Spleen (tissue), 11 donors: ENCODE measurements at regions not wholly inside any gene's neighbourhood (a gene's known extent, or its start where the extent isn't known, plus 50 kb on each side); places are given as distances from the start of the nearest gene placed in this dataset.

Source experiments
- DNase-seq: peaks from one replicate; pipeline ENCODE4 v3.0.0-alpha.2; 2020
- H3K27ac ChIP-seq, 8 donors: fragments of 200-600 bp; sonication (generic) in 7 of 8; 1 replicate in 4 of 8; 2 replicates in 4 of 8; pipeline versions ENCODE4 v1.5.0 to v1.8.0; 2016 to 2021; ENCODE audit warnings: inconsistent platforms in 4 of 8, mild to moderate bottlenecking in 4 of 8, moderate library complexity in 1 of 8
- H3K27me3 ChIP-seq, 7 donors: fragments of 200-600 bp; sonication (generic) in 6 of 7; replicated peaks in 1 of 7; 1 replicate in 4 of 7; 2 replicates in 3 of 7; pipeline versions ENCODE4 v1.5.0 to v1.8.0; 2016 to 2021; ENCODE audit warnings: inconsistent platforms in 3 of 7, mild to moderate bottlenecking in 1 of 7
- H3K36me3 ChIP-seq, 6 donors: fragments of 200-600 bp; sonication (generic) in 5 of 6; 1 replicate in 4 of 6; 2 replicates in 2 of 6; pipeline versions ENCODE4 v1.5.0 to v1.8.0; 2016 to 2021; ENCODE audit warnings: inconsistent platforms in 2 of 6
- H3K4me1 ChIP-seq, 6 donors: fragments of 200-600 bp; sonication (generic) in 5 of 6; 1 replicate in 3 of 6; 2 replicates in 3 of 6; pipeline versions ENCODE4 v1.5.0 to v1.8.0; 2016 to 2021; ENCODE audit warnings: inconsistent platforms in 3 of 6
- H3K4me3 ChIP-seq, 8 donors: fragments of 200-600 bp; sonication (generic) in 7 of 8; 1 replicate in 4 of 8; 2 replicates in 4 of 8; pipeline versions ENCODE4 v1.5.0 to v1.8.0; 2016 to 2021; ENCODE audit warnings: inconsistent platforms in 4 of 8, mild to moderate bottlenecking in 4 of 8, moderate library complexity in 2 of 8
- H3K9me3 ChIP-seq, 8 donors: fragments of 200-600 bp; sonication (generic) in 7 of 8; 1 replicate in 4 of 8; 2 replicates in 4 of 8; pipeline versions ENCODE4 v1.5.0 to v1.8.0; 2016 to 2021; ENCODE audit warnings: inconsistent platforms in 4 of 8
- POLR2A ChIP-seq, 3 donors: fragments of 450-650 bp; IDR thresholded peaks; one replicate each; pipeline ENCODE4 v1.5.1; 2017; ENCODE audit warnings: antibody characterized with exemption in 3 of 3, mild to moderate bottlenecking in 1 of 3
- POLR2AphosphoS5 ChIP-seq, 3 donors: sonication (generic); formaldehyde crosslinking; IDR thresholded peaks; one replicate each; pipeline ENCODE4 v1.5.1; 2017; ENCODE audit warnings: antibody characterized with exemption in 3 of 3
- WGBS, 5 donors: extraction: QIAGEN DNeasy Blood & Tissue Kit in 3 of 5; methylation state at CpG; one replicate each; pipeline versions ENCODE4 v1.1.5 to v1.1.7; 2013 to 2018; 5-methylcytosine and 5-hydroxymethylcytosine counted together
- intact Hi-C: fragments of 100-400 bp; cut with DNase I; formaldehyde crosslinking; loops from one replicate; pipeline ENCODE4 v1.15.0; 2023; ENCODE audit warnings: low total_unique reads
- TF ChIP-seq, protein P1 (sequence below), 11 experiments: fragments of 200-600 bp in 7 of 11; fragments of 450-650 bp in 4 of 11; sonication (generic) in 4 of 11; IDR thresholded peaks in 8 of 11; conservative IDR thresholded peaks in 3 of 11; 1 replicate in 7 of 11; 2 replicates in 4 of 11; pipeline versions ENCODE4 v1.4.0 to v1.8.0; 2016 to 2021; ENCODE audit warnings: antibody characterized with exemption in 11 of 11, inconsistent platforms in 4 of 11, mild to moderate bottlenecking in 1 of 11
- donor health status: healthy with polysubstance abuse.
- donor health status: DM: no; HTN: no; CAD: no; lungs with moderate emphysema.
- donor health status: DM: no; HTN: no; CAD: no.
- donor health status: Bipolar disorder and iron deficiency.
- donor health status: healthy.
- donor health status: DM: no; HTN: no; CAD: no.
- donor health status: DM: yes; HTN: yes; CAD: no.

- 70 to 85% (median 83%) methylated on average over 7 of the region's 7 CpGs for WGBS, 5 donors
- Histone ChIP-seq H3K4me3 (no peak overlapping the region), H3K27ac (peak overlapping the region in 7 of 8 donors; percentile 36 to 73 (median 51)), H3K27me3 (no peaks in the 10 kb centered on the region), H3K4me1 (peaks cover 0 to 18% (median 9%) of the 10 kb centered on the region in 6 donors), H3K9me3 (no peaks in the 10 kb centered on the region), H3K36me3 (no peaks in the 10 kb centered on the region)
- no peak for TF ChIP-seq POLR2AphosphoS5 (IDR thresholded peaks at IDR 0.05)
- no peak for TF ChIP-seq POLR2A (IDR thresholded peaks at IDR 0.05)
- TF ChIP-seq, protein P1, sequence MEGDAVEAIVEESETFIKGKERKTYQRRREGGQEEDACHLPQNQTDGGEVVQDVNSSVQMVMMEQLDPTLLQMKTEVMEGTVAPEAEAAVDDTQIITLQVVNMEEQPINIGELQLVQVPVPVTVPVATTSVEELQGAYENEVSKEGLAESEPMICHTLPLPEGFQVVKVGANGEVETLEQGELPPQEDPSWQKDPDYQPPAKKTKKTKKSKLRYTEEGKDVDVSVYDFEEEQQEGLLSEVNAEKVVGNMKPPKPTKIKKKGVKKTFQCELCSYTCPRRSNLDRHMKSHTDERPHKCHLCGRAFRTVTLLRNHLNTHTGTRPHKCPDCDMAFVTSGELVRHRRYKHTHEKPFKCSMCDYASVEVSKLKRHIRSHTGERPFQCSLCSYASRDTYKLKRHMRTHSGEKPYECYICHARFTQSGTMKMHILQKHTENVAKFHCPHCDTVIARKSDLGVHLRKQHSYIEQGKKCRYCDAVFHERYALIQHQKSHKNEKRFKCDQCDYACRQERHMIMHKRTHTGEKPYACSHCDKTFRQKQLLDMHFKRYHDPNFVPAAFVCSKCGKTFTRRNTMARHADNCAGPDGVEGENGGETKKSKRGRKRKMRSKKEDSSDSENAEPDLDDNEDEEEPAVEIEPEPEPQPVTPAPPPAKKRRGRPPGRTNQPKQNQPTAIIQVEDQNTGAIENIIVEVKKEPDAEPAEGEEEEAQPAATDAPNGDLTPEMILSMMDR (IDR thresholded peaks at IDR 0.05 in 8 of 11, conservative IDR thresholded peaks at IDR 0.05 in 3 of 11): no peak
- no peak for DNase-seq
- intact Hi-C loops: no loop called here
These were observed 193.5 kb downstream of the ZFP36L2 start for GRCh38 chr2:43033016-43033270.

DNA sequence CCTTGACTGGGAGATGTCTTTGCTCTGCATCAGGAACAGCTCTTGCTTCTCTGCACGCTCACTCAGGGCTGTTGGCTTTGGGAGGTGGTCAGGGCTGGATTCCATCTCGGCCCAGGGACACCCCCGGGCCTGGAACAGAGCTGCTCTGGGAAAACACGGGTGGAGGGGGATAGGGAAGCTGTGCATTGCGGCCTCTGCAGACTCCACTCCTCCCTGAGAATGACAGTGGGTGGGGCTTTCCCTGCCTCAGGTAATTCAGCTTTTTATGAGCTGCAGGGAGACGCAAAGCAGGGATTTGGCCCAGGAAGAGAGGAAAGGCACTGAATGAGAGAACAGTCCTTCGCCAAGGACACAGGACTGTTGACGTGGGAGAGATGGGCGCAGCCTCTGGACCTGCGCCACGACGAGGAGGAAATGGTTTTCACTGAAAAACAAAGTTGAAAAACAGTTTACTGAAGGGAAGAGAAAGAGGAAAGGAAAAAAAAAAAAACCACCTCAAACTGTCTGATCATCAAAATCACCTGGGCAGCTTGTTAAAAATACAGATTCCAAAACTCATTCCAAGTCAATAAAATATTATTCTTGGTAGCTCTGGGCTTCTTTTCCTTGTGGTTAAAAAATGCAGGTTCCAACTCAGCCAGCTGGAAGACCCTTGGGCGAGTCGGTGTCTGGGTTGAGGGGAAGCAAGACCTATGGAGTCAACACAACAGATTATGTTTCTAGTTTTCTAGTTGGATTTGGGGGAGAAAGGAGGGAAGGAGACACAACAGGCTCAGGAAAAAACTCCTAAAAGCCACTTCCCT is 194.0 kb downstream of the ZFP36L2 start:
- H3K27ac ChIP-seq: peak overlapping the region; percentile 36 to 73 (median 52)
- peak; percentile 59 for DNase-seq
- WGBS, 5 donors: 41 to 54% (median 47%) methylated on average over 12 to 14 of the region's 14 CpGs

DNA sequence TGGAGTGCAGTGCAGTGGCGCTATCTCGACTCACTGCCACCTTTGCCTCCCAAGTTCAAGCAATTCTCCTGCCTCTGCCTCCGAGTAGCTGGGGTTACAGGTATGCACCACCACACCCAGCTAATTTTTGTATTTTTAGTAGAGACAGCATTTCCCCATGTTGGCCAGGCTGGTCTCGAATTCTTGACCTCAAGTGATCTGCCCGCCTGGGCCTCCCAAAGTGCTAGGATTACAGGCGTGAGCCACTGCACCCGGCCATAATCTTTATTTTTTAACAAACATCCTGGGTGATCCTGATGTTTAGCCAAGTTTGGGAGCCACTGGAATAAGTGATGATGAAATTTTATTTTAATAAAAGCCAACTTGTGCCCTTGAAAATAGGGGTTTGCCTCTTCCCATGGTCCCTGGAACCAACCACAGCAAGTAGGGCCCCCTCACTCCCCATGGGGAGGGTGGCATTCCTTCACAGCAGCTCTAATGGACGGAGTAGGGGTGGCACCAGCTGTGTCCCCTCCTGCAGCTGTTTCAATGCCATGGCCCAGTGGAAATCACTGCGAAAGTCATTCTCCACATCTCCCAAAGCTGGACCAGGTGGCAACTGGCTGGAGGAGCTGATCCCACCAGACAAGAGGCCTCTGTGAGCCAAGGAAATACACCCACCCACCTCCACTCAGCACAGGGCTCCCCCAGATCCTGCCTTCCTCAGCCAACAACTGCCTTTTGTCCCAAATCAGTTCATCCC is 194.8 kb downstream of the ZFP36L2 start:
- WGBS, 5 donors: 78 to 91% (median 89%) methylated on average over 9 of the region's 9 CpGs
- H3K9me3 ChIP-seq: no peaks in the 10 kb centered on the region
- no peak overlapping the region for H3K4me3 ChIP-seq
- no peak for TF ChIP-seq POLR2AphosphoS5 (IDR thresholded peaks at IDR 0.05)
- no peak for TF ChIP-seq POLR2A (IDR thresholded peaks at IDR 0.05)
- TF ChIP-seq, protein P1 (IDR thresholded peaks at IDR 0.05 in 8 of 11, conservative IDR thresholded peaks at IDR 0.05 in 3 of 11): no peak
- intact Hi-C loops: no loop called here
- H3K27ac ChIP-seq: peak overlapping the region in 6 of 8 donors; percentile 22 to 73 (median 54)
- H3K27me3 ChIP-seq: no peaks in the 10 kb centered on the region
- no peaks in the 10 kb centered on the region for H3K36me3 ChIP-seq
- DNase-seq: peak; percentile 2
- H3K4me1 ChIP-seq: peaks cover 3 to 30% (median 14%) of the 10 kb centered on the region in 6 donors

More for the DNA sequence above, 194.0 kb downstream of the ZFP36L2 start:
- no peaks in the 10 kb centered on the region for H3K27me3 ChIP-seq
- intact Hi-C loops: no loop called here
- no peaks in the 10 kb centered on the region for H3K9me3 ChIP-seq
- peaks cover 0 to 22% (median 11%) of the 10 kb centered on the region in 6 donors for H3K4me1 ChIP-seq
- TF ChIP-seq, protein P1 (IDR thresholded peaks at IDR 0.05 in 8 of 11, conservative IDR thresholded peaks at IDR 0.05 in 3 of 11): no peak
- no peak for TF ChIP-seq POLR2A (IDR thresholded peaks at IDR 0.05)
- TF ChIP-seq POLR2AphosphoS5 (IDR thresholded peaks at IDR 0.05): peak in 2 of 3 donors; percentile 43 to 47
- H3K36me3 ChIP-seq: no peaks in the 10 kb centered on the region
- H3K4me3 ChIP-seq: no peak overlapping the region
